Hematopoietic multipotent progenitor cell treated with erythropoietin and hydrocortisone succinate and interleukin-3 and kit ligand, for 4 days (in vitro differentiated cells): ENCODE measurements at regions not wholly inside any gene's neighbourhood (a gene's known extent, or its start where the extent isn't known, plus 50 kb on each side); places are given as distances from the start of the nearest gene placed in this dataset.

ENCODE experiments used
- DNase-seq: peaks from one replicate; pipeline ENCODE4 v3.0.0-alpha.2; 2015

DNA sequence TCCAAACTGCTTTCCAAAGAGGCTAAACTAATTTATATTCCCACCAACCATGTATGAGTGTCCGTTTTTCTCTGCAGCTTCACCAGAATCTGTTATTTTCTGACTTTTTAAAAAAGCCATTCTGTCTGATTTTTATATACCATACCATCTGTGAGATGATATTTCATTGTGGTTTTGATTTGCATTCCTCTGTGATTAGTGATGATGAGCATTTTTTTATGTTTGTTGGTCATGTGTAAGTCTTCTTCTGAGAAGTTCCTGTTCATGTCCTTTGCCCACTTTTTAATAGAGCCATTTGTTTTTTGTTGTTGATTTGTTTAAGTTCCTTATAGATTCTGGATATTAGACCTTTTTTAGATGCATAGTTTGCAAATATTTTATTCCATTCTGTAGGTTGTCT, 179.4 kb upstream of the ALCAM start:
- no peak for DNase-seq

DNA sequence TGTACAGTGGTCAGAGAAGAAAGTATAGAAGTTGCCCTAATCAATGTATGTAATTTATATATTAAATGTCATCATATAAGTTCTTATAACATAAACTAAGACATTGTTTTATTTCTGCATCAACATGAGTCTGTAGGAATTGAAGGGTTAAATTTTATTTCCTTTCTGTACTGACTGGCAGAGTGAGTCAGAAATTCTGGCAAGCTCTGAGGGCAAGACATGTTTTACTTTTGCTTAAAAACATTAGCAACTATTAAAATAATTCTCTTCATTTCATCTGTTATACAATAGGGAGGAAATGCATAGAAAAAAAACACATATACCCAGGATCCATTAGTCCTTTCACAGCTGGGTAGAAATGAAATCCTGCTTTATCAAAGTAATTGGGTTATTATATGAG, 171.4 kb upstream of the ALCAM start:
- DNase-seq, result no peak

DNA sequence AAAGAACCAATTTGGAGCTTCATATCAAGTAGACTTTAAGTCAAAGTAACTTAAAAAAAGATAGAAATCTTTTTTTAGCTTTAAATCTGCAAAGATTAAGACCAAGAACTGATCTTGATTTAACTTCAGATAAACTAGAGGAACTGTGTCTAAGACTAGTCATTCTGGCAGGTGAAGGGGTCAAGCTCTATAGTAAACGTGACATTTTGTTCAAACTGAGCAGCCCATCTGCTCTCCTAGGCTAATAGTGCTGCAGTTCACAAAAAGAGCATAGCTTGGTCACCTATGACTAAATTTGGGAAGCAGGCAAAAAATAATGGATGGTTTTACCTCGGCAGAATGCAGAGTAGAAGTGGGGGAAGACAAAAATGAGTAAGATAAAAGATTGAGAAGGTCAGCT, 168.8 kb upstream of the ALCAM start:
- DNase-seq, result no peak

- no peak for DNase-seq
Observed at GRCh38 chr3:105199217-105199616, 167.5 kb upstream of the ALCAM start.

GRCh38 chr3:105210141-105210540, 156.6 kb upstream of the ALCAM start:
- DNase-seq, result no peak

GRCh38 chr3:105214590-105214989, 152.1 kb upstream of the ALCAM start:
- no peak for DNase-seq

DNA sequence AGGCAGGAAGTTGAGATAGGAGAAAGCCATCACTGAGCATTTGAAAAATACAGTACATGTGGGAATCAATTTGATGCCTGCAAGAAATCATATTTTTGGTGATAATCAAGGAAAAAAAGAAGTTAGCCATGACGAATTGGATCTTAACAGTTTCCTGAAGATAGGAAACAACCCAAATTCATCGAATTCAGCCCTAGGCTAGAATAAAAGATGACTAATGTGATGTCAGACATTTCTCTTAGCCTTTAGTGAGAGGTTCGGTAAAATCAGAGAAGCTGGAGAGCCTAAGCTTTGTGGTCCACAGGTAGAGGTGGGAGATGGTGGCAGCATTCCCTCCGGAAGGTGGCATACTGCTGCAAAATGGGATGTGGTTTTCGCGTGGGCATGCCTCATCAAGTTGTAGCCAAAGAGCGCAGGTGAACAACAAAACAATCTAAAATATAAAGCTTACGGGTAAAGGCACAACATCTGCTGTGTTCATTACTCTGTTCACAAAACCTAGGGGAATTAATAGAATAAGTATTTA, 144.1 kb upstream of the ALCAM start:
- DNase-seq, result no peak

- DNase-seq, result no peak
Observed at GRCh38 chr3:105223815-105224214, 142.9 kb upstream of the ALCAM start.

DNA sequence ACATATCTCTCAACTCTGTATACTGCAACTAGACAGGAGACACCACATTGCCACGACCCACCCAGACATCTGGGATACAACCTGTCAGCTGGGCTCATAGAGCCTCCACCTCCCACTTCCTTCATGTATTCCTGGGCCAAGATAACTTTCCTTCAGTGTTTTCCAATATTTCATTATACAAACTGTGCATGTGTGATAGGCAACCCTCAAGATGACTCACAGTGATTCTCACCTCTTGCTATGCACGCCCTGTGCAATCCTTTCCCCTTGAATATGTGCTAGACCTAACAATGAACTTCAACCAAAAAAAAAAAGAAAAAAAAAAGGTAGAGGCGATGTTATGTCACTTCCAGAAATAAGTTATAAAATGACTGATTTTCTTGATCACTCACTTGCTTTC, 138.0 kb upstream of the ALCAM start:
- DNase-seq, result no peak

DNA sequence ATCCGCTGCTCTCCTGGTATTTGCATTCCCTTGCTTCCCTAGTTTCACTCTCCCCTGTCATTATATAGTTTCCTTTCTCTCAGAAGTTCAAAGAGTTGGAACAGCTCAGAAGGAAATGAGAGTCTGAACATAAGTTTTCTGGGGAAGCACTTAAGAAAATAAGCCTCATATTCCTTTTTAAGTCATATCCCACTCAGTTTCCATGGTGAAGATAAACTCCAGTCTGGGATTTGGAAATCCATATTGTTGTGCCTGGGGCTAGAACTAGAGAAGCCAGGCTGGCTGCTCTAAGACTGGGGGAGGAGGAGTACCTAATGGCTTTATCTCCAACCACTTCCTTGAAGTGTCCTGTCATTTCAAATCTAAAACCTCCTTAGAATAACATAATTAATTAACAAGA, 134.2 kb upstream of the ALCAM start:
- no peak for DNase-seq

GRCh38 chr3:105233010-105233409, 133.7 kb upstream of the ALCAM start:
- no peak for DNase-seq

- no peak for DNase-seq
Observed at GRCh38 chr3:105235221-105235620, 131.5 kb upstream of the ALCAM start.

GRCh38 chr3:105235785-105236184, 130.9 kb upstream of the ALCAM start:
- no peak for DNase-seq

DNA sequence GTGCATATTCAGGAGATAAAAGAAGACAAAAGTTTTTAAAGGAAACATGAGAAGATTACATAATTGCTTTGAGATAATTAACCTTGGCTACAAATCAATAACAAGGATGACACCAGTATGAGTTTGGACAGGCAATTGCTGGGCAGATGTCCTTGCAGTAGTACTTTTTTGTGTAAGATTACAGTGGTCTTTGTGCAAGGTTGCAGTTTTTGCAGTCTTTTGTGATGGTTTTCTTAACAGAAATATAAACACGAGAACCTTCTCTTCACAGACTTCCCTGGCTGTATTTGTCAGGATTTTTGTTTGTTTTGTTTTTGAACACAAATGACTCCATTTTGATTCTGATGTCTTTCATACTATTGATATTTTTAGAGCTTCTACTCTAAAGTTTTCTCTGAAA, 128.3 kb upstream of the ALCAM start:
- DNase-seq, result no peak

GRCh38 chr3:105243076-105243475, 123.6 kb upstream of the ALCAM start:
- DNase-seq, result no peak

DNA sequence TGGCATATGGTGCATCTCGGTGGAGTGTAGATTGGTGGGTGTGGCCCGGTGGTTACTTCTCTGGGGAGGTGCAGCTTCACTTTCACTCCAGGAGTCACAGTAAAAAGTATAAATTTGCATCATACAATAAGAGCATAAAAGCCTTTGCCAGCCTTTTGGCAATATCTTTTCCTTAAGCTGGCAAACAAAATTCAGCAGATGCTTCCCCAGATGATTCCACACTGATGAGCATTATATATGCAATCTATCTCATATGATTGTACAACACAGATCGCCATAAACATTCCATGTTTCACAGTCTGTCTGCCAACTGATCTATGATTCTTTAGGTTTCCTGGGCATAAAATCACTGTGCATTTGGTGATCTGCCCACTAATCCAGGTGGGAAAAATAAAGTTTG, 120.2 kb upstream of the ALCAM start:
- no peak for DNase-seq

- no peak for DNase-seq
Observed at GRCh38 chr3:105253225-105253624, 113.5 kb upstream of the ALCAM start.

GRCh38 chr3:105254154-105254553, 112.6 kb upstream of the ALCAM start:
- no peak for DNase-seq

- DNase-seq, result no peak
Observed at GRCh38 chr3:105255350-105255749, 111.4 kb upstream of the ALCAM start.

DNA sequence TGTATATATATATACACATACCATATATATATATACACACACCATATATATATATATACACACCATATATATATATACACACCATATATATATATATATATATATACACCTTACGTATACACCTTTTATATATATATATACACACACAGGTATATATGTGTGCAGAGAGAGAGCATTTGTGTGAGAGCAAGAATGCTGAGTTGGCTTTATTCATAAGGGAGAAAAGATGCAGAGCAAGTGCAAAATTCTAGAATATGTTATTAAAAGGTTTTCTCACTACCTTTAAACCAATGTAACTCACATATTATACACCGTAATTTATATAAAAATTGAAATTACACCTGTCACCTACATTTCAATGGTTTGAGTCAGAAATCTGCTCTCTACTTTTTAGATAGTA, 107.2 kb upstream of the ALCAM start:
- DNase-seq, result no peak

DNA sequence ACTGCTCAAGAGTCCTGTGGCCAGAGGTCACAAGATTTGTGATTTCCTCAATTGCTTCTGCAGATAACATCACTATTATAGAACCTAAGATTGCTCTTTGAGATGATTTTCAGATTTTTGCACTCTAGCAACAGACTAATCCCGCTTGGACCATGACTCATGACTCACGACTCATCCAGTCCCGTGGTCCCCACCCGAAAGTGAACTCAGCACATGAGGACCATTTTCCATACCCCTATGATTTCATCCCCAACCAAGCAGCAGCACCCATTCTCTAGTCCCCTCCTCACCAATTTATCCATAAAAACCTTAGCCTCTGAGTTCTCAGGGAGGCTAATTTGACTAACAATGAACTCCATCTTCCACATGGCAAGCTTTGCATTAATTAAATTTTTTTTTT, 106.3 kb upstream of the ALCAM start:
- no peak for DNase-seq

DNA sequence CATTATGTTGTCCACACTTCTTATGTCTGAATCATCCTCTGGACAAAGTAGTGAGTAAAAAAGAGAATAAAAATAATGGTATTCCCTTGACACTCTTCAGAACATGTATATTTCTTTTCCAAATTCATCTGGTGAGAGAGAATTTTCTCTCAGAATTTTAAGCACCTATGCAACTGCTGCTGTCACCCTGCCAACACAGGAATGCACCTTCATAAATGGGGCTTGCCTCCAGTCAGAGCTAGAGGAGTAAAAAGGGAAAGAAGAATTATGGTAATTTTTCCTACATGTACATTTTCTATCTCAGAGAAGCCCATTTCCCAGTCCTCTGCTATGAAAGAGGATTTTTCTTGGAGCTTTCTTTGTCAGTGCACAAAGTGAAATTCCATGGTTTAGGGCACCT, 92.2 kb upstream of the ALCAM start:
- no peak for DNase-seq

DNA sequence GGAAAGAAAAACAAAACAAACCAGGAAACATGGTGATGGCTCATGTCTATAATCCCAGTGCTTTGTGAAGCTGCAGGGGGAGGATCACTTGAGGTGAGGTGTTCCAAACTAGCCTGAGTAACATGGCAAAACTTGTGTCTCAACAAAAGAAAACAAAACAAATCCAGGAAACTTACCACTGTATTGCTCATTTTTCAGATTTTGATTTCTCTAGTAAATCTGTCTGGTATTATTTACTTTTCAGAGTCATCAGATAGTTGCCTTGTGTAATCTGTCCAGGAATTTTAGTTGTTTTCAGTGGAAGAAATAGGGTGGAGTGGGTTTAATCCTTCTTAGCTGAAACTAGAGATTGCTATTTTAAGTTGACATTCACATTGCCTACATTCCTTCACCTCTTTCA, 91.8 kb upstream of the ALCAM start:
- no peak for DNase-seq

DNA sequence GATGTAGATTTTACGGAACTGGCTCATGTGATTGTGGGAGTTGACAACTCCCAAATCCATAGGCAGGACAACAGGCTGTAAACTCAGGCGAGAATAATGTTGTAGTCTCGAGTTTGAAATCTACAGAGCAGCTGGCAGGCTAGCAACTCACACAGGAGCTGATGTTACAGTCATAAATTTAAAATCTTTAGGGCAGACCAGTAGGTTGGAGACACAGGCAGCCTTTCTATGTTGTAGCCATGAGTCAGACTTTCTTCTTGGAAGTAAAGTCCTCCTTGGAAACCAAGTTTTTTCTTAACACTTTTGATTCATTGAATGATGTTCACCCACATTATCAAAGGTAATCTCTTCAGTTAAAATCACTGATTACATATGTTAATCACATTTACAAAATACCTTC, 89.1 kb upstream of the ALCAM start:
- DNase-seq, result no peak

DNA sequence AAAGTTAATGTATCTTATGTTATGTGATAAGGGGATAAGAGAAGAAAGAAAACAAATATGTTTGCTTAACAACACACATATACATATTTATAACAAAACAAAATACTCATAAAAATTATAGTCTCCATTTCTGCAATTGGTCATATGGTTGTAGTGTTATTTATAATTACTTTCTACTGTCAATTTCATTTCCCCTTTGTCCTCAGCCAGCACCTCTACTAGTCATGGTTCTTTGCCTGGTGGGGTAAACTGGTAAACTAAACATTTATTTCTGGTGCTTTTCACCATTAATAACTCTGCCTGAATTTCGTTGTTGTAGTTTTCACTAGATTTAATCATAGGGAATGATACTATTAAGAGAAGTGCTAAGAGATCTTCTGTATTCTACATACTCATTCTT, 88.0 kb upstream of the ALCAM start:
- no peak for DNase-seq

GRCh38 chr3:105281989-105282388, 84.7 kb upstream of the ALCAM start:
- no peak for DNase-seq
